A549 (cell line): ENCODE measurements at regions not wholly inside any gene's neighbourhood (a gene's known extent, or its start where the extent isn't known, plus 50 kb on each side); places are given as distances from the start of the nearest gene placed in this dataset.

Experiments used
- CEBPB ChIP-seq, 2 experiments: fragments of >200 bp in 1 of 2; sonication (Bioruptor Twin) in 1 of 2; formaldehyde crosslinking in 1 of 2; IDR thresholded peaks; 2 replicates each; pipeline ENCODE4 v1.6.1; 2012 to 2016
- CHD4 ChIP-seq: fragments of 200-600 bp; sonication (generic); IDR thresholded peaks from 2 replicates; pipeline ENCODE4 v1.6.1; 2016; ENCODE audit warnings: antibody characterized with exemption, mild to moderate bottlenecking, borderline replicate concordance
- EHMT2 ChIP-seq: fragments of 200-600 bp; sonication (generic); IDR thresholded peaks from 2 replicates; pipeline ENCODE4 v1.6.1; 2016; ENCODE audit warnings: antibody characterized with exemption, low read depth, mild to moderate bottlenecking, moderate library complexity
- FOSB ChIP-seq: fragments of 250-450 bp; sonication (Bioruptor Pico); IDR thresholded peaks from 2 replicates; pipeline ENCODE4 v1.5.0; 2020; ENCODE audit warnings: mild to moderate bottlenecking, moderate library complexity
- HMGXB4 ChIP-seq: fragments of 250-450 bp; sonication (Bioruptor Pico); IDR thresholded peaks from 2 replicates; pipeline ENCODE4 v1.5.0; 2021; ENCODE audit warnings: mild to moderate bottlenecking, moderate library complexity, borderline replicate concordance
- JUNB ChIP-seq: fragments of >200 bp; sonication (Bioruptor Twin); formaldehyde crosslinking; IDR thresholded peaks from 2 replicates; pipeline ENCODE4 v1.6.1; 2016
- NR3C1 ChIP-seq: fragments of >200 bp; sonication (Bioruptor Twin); formaldehyde crosslinking; IDR thresholded peaks from 3 replicates; pipeline ENCODE4 v1.6.1; 2017
- POLR2A ChIP-seq: IDR thresholded peaks from 2 replicates; pipeline ENCODE4 v1.6.1; 2012; ENCODE audit warnings: mild to moderate bottlenecking, low read length
- SMC3 ChIP-seq: fragments of >200 bp; sonication (Bioruptor Twin); formaldehyde crosslinking; IDR thresholded peaks from 3 replicates; pipeline ENCODE4 v1.6.1; 2018; ENCODE audit warnings: inconsistent platforms
- SREBF2 ChIP-seq: fragments of 450-650 bp; IDR thresholded peaks from 2 replicates; pipeline ENCODE4 v1.6.1; 2014; ENCODE audit warnings: mild to moderate bottlenecking, moderate library complexity
- TF ChIP-seq, protein P1 (sequence below): fragments of >200 bp; sonication (Bioruptor Twin); formaldehyde crosslinking; IDR thresholded peaks from 3 replicates; pipeline ENCODE4 v1.5.1; 2016

DNA sequence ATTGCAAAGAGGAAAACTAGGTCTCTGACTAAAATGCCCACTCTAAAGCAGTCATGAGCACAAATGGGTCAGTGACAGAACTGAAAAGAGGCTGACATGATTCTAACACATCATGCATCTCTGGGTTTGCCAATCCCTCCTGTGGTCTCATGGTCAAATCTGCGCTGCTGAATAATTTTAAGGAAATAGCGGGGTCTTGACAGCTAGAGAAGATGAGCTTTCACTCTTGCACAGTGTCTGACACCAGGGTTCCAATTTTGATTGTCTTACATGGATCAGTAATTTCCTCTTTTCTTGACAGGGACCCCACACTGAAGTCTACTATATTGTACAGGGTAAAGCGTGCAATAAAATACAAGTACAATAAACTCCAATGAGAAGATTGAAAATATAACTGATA is 236.8 kb upstream of the CNR1 start:
- TF ChIP-seq POLR2A (no peak), FOSB (CRISPR knock-in tag) (no peak), SMC3 (no peak), EHMT2 (no peak), CEBPB (IDR thresholded peaks at IDR 0.05) (no peak), JUNB (no peak), SREBF2 (no peak), CHD4 (no peak), NR3C1 (no peak), HMGXB4 (CRISPR knock-in tag) (no peak)
- TF ChIP-seq, protein P1, sequence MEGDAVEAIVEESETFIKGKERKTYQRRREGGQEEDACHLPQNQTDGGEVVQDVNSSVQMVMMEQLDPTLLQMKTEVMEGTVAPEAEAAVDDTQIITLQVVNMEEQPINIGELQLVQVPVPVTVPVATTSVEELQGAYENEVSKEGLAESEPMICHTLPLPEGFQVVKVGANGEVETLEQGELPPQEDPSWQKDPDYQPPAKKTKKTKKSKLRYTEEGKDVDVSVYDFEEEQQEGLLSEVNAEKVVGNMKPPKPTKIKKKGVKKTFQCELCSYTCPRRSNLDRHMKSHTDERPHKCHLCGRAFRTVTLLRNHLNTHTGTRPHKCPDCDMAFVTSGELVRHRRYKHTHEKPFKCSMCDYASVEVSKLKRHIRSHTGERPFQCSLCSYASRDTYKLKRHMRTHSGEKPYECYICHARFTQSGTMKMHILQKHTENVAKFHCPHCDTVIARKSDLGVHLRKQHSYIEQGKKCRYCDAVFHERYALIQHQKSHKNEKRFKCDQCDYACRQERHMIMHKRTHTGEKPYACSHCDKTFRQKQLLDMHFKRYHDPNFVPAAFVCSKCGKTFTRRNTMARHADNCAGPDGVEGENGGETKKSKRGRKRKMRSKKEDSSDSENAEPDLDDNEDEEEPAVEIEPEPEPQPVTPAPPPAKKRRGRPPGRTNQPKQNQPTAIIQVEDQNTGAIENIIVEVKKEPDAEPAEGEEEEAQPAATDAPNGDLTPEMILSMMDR = no peak
